T-cell (primary cell): ENCODE measurements at regions not wholly inside any gene's neighbourhood (a gene's known extent, or its start where the extent isn't known, plus 50 kb on each side); places are given as distances from the start of the nearest gene placed in this dataset.

Source experiments
- ATAC-seq, 4 experiments: fragments of 200-7000 bp in 3 of 4; fragments of 150-1000 bp in 1 of 4; cut with Tn5 transposase; replicated peaks in 1 of 4; 1 replicate in 3 of 4; 2 replicates in 1 of 4; pipeline ENCODE4 v1.10.0; 2021; ENCODE audit warnings: moderate library complexity in 3 of 4, mild to moderate bottlenecking in 2 of 4, moderate number of reproducible peaks in 1 of 4
- CTCF ChIA-PET, 2 donors: fragments of 300-600 bp; sonication (Branson Sonifier 250); formaldehyde crosslinking; loops; one replicate each; lab custom pipeline; 2022; ENCODE audit warnings: antibody characterized with exemption in 2 of 2; lab: Charles Lee
- POLR2A ChIA-PET, 2 donors: fragments of 300-600 bp; sonication (Branson Sonifier 250); formaldehyde crosslinking; loops; one replicate each; lab custom pipeline; 2022; ENCODE audit warnings: antibody characterized with exemption in 2 of 2; lab: Charles Lee
- DNase-seq, 35 experiments: peaks; one replicate each; pipeline versions ENCODE4 v3.0.0 to v3.0.0-alpha.2; 2013 to 2023
- H3K27ac ChIP-seq: one replicate; pipeline ENCODE4 v1.5.1; 2013; ENCODE audit warnings: low read length
- H3K27me3 ChIP-seq, 2 experiments: replicated peaks in 1 of 2; 1 replicate in 1 of 2; 2 replicates in 1 of 2; pipeline versions ENCODE4 v1.6.1 to v1.7.0; 2013; ENCODE audit warnings: low read length in 1 of 2, mixed read lengths in 1 of 2; ENCODE audit not compliant: control insufficient read depth in 2 of 2, insufficient read depth in 2 of 2; ENCODE audit errors: extremely low read depth in 1 of 2
- H3K36me3 ChIP-seq, 2 donors: 1 replicate in 1 of 2; 2 replicates in 1 of 2; pipeline versions ENCODE4 v1.6.1 to v1.7.0; 2013; ENCODE audit warnings: low read length in 1 of 2; ENCODE audit not compliant: control insufficient read depth in 2 of 2, insufficient read depth in 1 of 2; ENCODE audit errors: extremely low read depth in 1 of 2
- H3K4me1 ChIP-seq, 2 experiments: 1 replicate in 1 of 2; 2 replicates in 1 of 2; pipeline versions ENCODE4 v1.6.1 to v1.7.0; 2013; ENCODE audit warnings: low read length in 2 of 2, mixed read lengths in 1 of 2; ENCODE audit not compliant: insufficient read depth in 2 of 2, control insufficient read depth in 1 of 2; ENCODE audit errors: extremely low read depth in 1 of 2
- H3K4me3 ChIP-seq, 2 donors: 1 replicate in 1 of 2; 2 replicates in 1 of 2; pipeline versions ENCODE4 v1.5.1 to v1.7.0; 2013; ENCODE audit warnings: mild to moderate bottlenecking in 2 of 2, low read length in 1 of 2, moderate library complexity in 1 of 2; ENCODE audit not compliant: control insufficient read depth in 1 of 2; ENCODE audit errors: extremely low read depth in 1 of 2
- H3K9me3 ChIP-seq: 2 replicates; pipeline ENCODE4 v1.7.0; 2013
- H3K27ac Mint-ChIP-seq, 2 donors: one replicate each; pipeline ENCODE4 v1.8.0; 2020 to 2021; ENCODE audit warnings: mild to moderate bottlenecking in 2 of 2, mixed read lengths in 2 of 2
- H3K27me3 Mint-ChIP-seq, 2 donors: one replicate each; pipeline ENCODE4 v1.8.0; 2021 to 2022; ENCODE audit warnings: mixed read lengths in 2 of 2
- H3K36me3 Mint-ChIP-seq: one replicate; pipeline ENCODE4 v1.8.0; 2021; ENCODE audit warnings: mixed read lengths
- H3K4me1 Mint-ChIP-seq, 3 donors: one replicate each; pipeline ENCODE4 v1.8.0; 2020 to 2022; ENCODE audit warnings: mixed read lengths in 3 of 3, mild to moderate bottlenecking in 1 of 3
- H3K4me3 Mint-ChIP-seq, 3 donors: one replicate each; pipeline ENCODE4 v1.8.0; 2020 to 2022; ENCODE audit warnings: mild to moderate bottlenecking in 3 of 3, mixed read lengths in 3 of 3, moderate library complexity in 3 of 3
- H3K9me3 Mint-ChIP-seq, 3 donors: one replicate each; pipeline ENCODE4 v1.8.0; 2020 to 2022; ENCODE audit warnings: mixed read lengths in 3 of 3
- WGBS: methylation state at CpG from one replicate; pipeline ENCODE4 v1.1.5; 2013; ENCODE audit warnings: missing lambda C conversion rate; ENCODE audit not compliant: insufficient coverage; 5-methylcytosine and 5-hydroxymethylcytosine counted together

- Histone ChIP-seq H3K4me3 (no peak overlapping the region), H3K36me3 (no peaks in the 10 kb centered on the region), H3K9me3 (no peaks in the 10 kb centered on the region), H3K27me3 (no peaks in the 10 kb centered on the region), H3K4me1 (no peaks in the 10 kb centered on the region), H3K27ac (no peak overlapping the region)
- peaks cover 13 to 20% (median 17%) of the 10 kb centered on the region in 3 donors for H3K9me3 Mint-ChIP-seq
- no peaks in the 10 kb centered on the region for H3K4me1 Mint-ChIP-seq
- no peak overlapping the region for H3K27ac Mint-ChIP-seq
- no peaks in the 10 kb centered on the region for H3K36me3 Mint-ChIP-seq
- ChIA-PET POLR2A (no interaction called here), CTCF (no interaction called here)
- no peak for ATAC-seq
- no peaks in the 10 kb centered on the region for H3K27me3 Mint-ChIP-seq
- H3K4me3 Mint-ChIP-seq: no peak overlapping the region
- no peak for DNase-seq
Measured at GRCh38 chr5:29790281-29790680, 1403.2 kb upstream of the CDH6 start.

GRCh38 chr5:29780401-29780800, 1413.1 kb upstream of the CDH6 start:
- DNase-seq (no peak), ATAC-seq (no peak)
- Histone ChIP-seq H3K27me3 (no peaks in the 10 kb centered on the region), H3K4me1 (no peaks in the 10 kb centered on the region), H3K27ac (no peak overlapping the region), H3K4me3 (no peak overlapping the region), H3K9me3 (no peaks in the 10 kb centered on the region), H3K36me3 (no peaks in the 10 kb centered on the region)
- Mint-ChIP-seq H3K4me3 (no peak overlapping the region), H3K27me3 (no peaks in the 10 kb centered on the region), H3K27ac (no peak overlapping the region), H3K9me3 (peaks cover 10 to 23% (median 11%) of the 10 kb centered on the region in 3 donors), H3K36me3 (no peaks in the 10 kb centered on the region), H3K4me1 (no peaks in the 10 kb centered on the region)
- 38% methylated on average over 2 of the region's 4 CpGs for WGBS
- ChIA-PET POLR2A (no interaction called here), CTCF (no interaction called here)

- H3K4me3 ChIP-seq: no peak overlapping the region
- H3K27ac ChIP-seq: no peak overlapping the region
- no peak for DNase-seq
- ATAC-seq: no peak
- WGBS: no CpG with 5 or more reads among the region's 3 CpGs
- ChIA-PET CTCF (no interaction called here), POLR2A (interaction anchor here in 1 of 2 donors (0.6 kb wide), 1 partner anchor 41 kb away, joined by 3 read pairs; no protein-coding TSS in a partner anchor)
- H3K27me3 ChIP-seq: no peaks in the 10 kb centered on the region
- no peaks in the 10 kb centered on the region for H3K9me3 ChIP-seq
- no peak overlapping the region for H3K4me3 Mint-ChIP-seq
- peaks cover 10 to 26% (median 11%) of the 10 kb centered on the region in 3 donors for H3K9me3 Mint-ChIP-seq
- H3K4me1 Mint-ChIP-seq: no peaks in the 10 kb centered on the region
- H3K27me3 Mint-ChIP-seq: no peaks in the 10 kb centered on the region
- H3K36me3 Mint-ChIP-seq: no peaks in the 10 kb centered on the region
- H3K36me3 ChIP-seq: no peaks in the 10 kb centered on the region
- H3K4me1 ChIP-seq: no peaks in the 10 kb centered on the region
- H3K27ac Mint-ChIP-seq: no peak overlapping the region
Measured at GRCh38 chr5:29779141-29779540, 1414.3 kb upstream of the CDH6 start.

DNA sequence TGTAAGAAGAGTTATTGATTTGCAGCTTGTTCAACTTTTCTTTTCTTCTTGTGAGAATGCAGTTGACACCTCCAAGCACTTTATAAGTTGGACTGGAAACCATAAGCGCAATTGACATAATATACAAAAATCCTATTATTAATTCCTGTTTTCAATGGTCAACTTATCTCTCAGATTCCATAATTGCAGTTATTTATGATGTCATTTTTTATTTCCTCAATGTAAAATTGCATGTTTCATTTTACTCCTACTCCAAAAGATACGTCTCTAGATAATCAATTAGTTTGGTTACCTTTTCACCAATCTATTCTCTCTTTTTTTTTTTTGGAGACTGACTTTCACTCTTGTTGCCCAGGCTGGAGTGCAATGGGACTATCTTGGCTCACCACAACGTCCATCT, 1416.1 kb upstream of the CDH6 start:
- Mint-ChIP-seq H3K27ac (no peak overlapping the region), H3K36me3 (no peaks in the 10 kb centered on the region), H3K27me3 (no peaks in the 10 kb centered on the region), H3K4me1 (no peaks in the 10 kb centered on the region), H3K4me3 (no peak overlapping the region), H3K9me3 (peaks cover 10 to 22% (median 15%) of the 10 kb centered on the region in 3 donors)
- no peaks in the 10 kb centered on the region for H3K4me1 ChIP-seq
- DNase-seq (no peak), ATAC-seq (no peak)
- no peaks in the 10 kb centered on the region for H3K9me3 ChIP-seq
- no peaks in the 10 kb centered on the region for H3K27me3 ChIP-seq
- no peak overlapping the region for H3K27ac ChIP-seq
- no peaks in the 10 kb centered on the region for H3K36me3 ChIP-seq
- ChIA-PET POLR2A (no interaction called here), CTCF (no interaction called here)
- WGBS: 100% methylated on average over 1 of the region's 3 CpGs
- no peak overlapping the region for H3K4me3 ChIP-seq

DNA sequence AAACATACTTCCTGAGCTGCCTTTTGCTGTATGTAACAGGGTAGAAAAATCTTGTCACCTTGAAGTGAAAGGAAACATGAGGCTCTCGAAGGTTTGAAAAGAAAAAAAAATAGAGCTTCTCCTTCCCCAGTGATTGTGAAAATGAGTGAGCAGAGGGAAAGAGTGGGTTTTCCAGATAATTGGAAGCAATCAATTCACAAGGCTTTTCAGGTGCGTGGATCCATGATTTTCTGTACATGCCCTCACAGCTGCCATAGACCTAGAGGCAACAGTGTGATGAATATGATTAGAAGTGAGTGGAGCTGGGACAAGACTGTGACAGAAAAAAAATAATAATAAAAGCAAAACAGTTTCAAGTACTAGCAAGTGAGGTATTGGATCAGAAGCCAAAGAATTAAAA, 1422.5 kb upstream of the CDH6 start:
- DNase-seq (no peak), ATAC-seq (no peak)
- Mint-ChIP-seq H3K36me3 (no peaks in the 10 kb centered on the region), H3K9me3 (peaks cover 3 to 40% (median 21%) of the 10 kb centered on the region in 3 donors), H3K4me1 (no peaks in the 10 kb centered on the region), H3K4me3 (no peak overlapping the region), H3K27me3 (no peaks in the 10 kb centered on the region), H3K27ac (no peak overlapping the region)
- Histone ChIP-seq H3K9me3 (no peaks in the 10 kb centered on the region), H3K36me3 (no peaks in the 10 kb centered on the region), H3K4me1 (no peaks in the 10 kb centered on the region), H3K27me3 (no peaks in the 10 kb centered on the region), H3K27ac (no peak overlapping the region), H3K4me3 (no peak overlapping the region)
- ChIA-PET CTCF (no interaction called here), POLR2A (interaction anchor here in 1 of 2 donors (0.6 kb wide), 1 partner anchor 32 kb away, joined by 3 read pairs; no protein-coding TSS in a partner anchor)
- 86% methylated on average over 1 of the region's 2 CpGs for WGBS

DNA sequence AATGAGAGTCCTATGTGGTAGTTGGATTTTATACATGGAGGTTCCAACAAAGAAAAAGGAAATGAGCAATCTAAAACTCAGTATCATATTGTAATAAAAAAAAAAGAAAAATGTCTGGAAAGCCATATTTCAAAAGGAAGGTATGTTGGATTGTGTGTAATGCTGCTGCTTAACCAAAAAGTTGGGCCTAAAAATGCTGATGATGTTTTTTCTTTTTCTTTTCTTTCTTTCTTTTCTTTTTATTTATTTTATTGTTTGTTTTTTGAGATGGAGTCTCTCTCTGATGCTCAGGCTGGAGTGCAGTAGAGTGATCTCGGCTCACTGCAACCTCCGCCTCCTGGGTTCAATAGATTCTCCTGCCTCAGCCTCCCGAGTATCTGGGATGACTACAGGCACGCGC, 1424.0 kb upstream of the CDH6 start:
- Histone ChIP-seq H3K27me3 (no peaks in the 10 kb centered on the region), H3K36me3 (no peaks in the 10 kb centered on the region), H3K9me3 (no peaks in the 10 kb centered on the region), H3K27ac (no peak overlapping the region), H3K4me3 (no peak overlapping the region), H3K4me1 (no peaks in the 10 kb centered on the region)
- ATAC-seq: no peak
- ChIA-PET CTCF (no interaction called here), POLR2A (no interaction called here)
- H3K27ac Mint-ChIP-seq: no peak overlapping the region
- DNase-seq: no peak
- no peaks in the 10 kb centered on the region for H3K27me3 Mint-ChIP-seq
- no CpG with 5 or more reads among the region's 5 CpGs for WGBS
- no peaks in the 10 kb centered on the region for H3K4me1 Mint-ChIP-seq
- H3K9me3 Mint-ChIP-seq: peaks cover 6 to 32% (median 20%) of the 10 kb centered on the region in 3 donors
- H3K36me3 Mint-ChIP-seq: no peaks in the 10 kb centered on the region
- H3K4me3 Mint-ChIP-seq: no peak overlapping the region

DNA sequence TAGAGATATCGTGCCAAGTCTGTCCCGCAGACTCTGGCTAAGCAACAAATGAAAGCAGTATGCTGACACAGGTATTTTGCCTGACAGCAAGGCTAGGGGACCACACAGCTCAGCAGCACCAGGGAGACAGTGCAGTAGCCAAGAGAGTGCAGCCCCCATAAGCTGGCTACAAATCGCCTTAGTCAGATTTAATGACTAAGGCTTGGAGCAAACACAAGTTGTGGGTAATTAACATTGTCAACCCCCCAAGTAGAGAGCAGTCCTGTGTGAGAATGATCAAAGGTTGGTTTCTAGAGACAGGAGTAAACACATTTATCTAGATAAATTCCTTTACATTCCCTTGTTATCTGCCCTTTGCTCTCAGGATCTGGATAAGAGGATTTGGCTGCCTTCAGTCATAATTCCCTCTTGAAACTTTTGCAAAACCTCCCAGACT, 1434.5 kb upstream of the CDH6 start:
- H3K36me3 ChIP-seq: no peaks in the 10 kb centered on the region
- H3K27me3 ChIP-seq: no peaks in the 10 kb centered on the region
- no peak overlapping the region for H3K4me3 ChIP-seq
- Mint-ChIP-seq H3K27ac (no peak overlapping the region), H3K4me1 (no peaks in the 10 kb centered on the region), H3K27me3 (no peaks in the 10 kb centered on the region), H3K36me3 (no peaks in the 10 kb centered on the region), H3K9me3 (peaks cover 7 to 13% (median 8%) of the 10 kb centered on the region in 3 donors), H3K4me3 (no peak overlapping the region)
- no peaks in the 10 kb centered on the region for H3K4me1 ChIP-seq
- no peaks in the 10 kb centered on the region for H3K9me3 ChIP-seq
- POLR2A ChIA-PET: no interaction called here
- no peak for DNase-seq
- CTCF ChIA-PET: no interaction called here
- H3K27ac ChIP-seq: no peak overlapping the region
- WGBS: 78% methylated on average over 3 of the region's 3 CpGs
- no peak for ATAC-seq
